Mesendoderm (in vitro differentiated cells): ENCODE measurements at regions not wholly inside any gene's neighbourhood (a gene's known extent, or its start where the extent isn't known, plus 50 kb on each side); places are given as distances from the start of the nearest gene placed in this dataset.

Experiments
- DNase-seq: peaks from one replicate; pipeline ENCODE4 v3.0.0; 2013
- H2AK5ac ChIP-seq: 2 replicates; pipeline ENCODE4 v1.6.1; 2013; ENCODE audit warnings: low read length, inconsistent platforms
- H2BK120ac ChIP-seq: 2 replicates; pipeline ENCODE4 v1.6.1; 2013; ENCODE audit warnings: low read depth, mild to moderate bottlenecking, low read length, moderate library complexity, mixed read lengths
- H2BK15ac ChIP-seq: replicated peaks from 2 replicates; pipeline ENCODE4 v1.6.1; 2013; ENCODE audit warnings: low read depth, mild to moderate bottlenecking, moderate library complexity
- H2BK5ac ChIP-seq: 2 replicates; pipeline ENCODE4 v1.6.1; 2013; ENCODE audit warnings: low read length, inconsistent platforms
- H3K18ac ChIP-seq: 2 replicates; pipeline ENCODE4 v1.6.1; 2013; ENCODE audit warnings: mild to moderate bottlenecking, low read length, mixed read lengths
- H3K23ac ChIP-seq: one replicate; pipeline ENCODE4 v1.6.1; 2013; ENCODE audit warnings: low read length
- H3K27ac ChIP-seq: 2 replicates; pipeline ENCODE4 v1.5.1; 2013; ENCODE audit warnings: low read depth, mild to moderate bottlenecking, inconsistent platforms, low read length, moderate library complexity
- H3K27me3 ChIP-seq: 2 replicates; pipeline ENCODE4 v1.6.1; 2013; ENCODE audit warnings: low read length, control low read depth, mild to moderate bottlenecking, inconsistent platforms; ENCODE audit not compliant: insufficient read depth, poor library complexity
- H3K36me3 ChIP-seq: 2 replicates; pipeline ENCODE4 v1.6.1; 2013; ENCODE audit warnings: low read length, inconsistent platforms; ENCODE audit not compliant: control insufficient read depth, insufficient read depth
- H3K4ac ChIP-seq: one replicate; pipeline ENCODE4 v1.6.1; 2013; ENCODE audit warnings: low read depth, mild to moderate bottlenecking, low read length, moderate library complexity
- H3K4me1 ChIP-seq: 2 replicates; pipeline ENCODE4 v1.6.1; 2013; ENCODE audit warnings: low read depth, low read length, inconsistent platforms; ENCODE audit not compliant: control insufficient read depth
- H3K4me2 ChIP-seq: 2 replicates; pipeline ENCODE4 v1.6.1; 2013; ENCODE audit warnings: low read length
- H3K4me3 ChIP-seq: 2 replicates; pipeline ENCODE4 v1.5.1; 2013; ENCODE audit warnings: mild to moderate bottlenecking, low read length
- H3K56ac ChIP-seq: one replicate; pipeline ENCODE4 v1.6.1; 2013; ENCODE audit warnings: low read length
- H3K79me1 ChIP-seq: 2 replicates; pipeline ENCODE4 v1.6.1; 2013; ENCODE audit warnings: low read length, inconsistent platforms
- H3K79me2 ChIP-seq: 2 replicates; pipeline ENCODE4 v1.6.1; 2013; ENCODE audit warnings: mild to moderate bottlenecking, low read length; ENCODE audit not compliant: control insufficient read depth, insufficient read depth
- H3K9ac ChIP-seq: 2 replicates; pipeline ENCODE4 v1.6.1; 2013; ENCODE audit warnings: low read length, inconsistent platforms
- H4K5ac ChIP-seq: one replicate; pipeline ENCODE4 v1.6.1; 2013; ENCODE audit warnings: low read length
- H4K8ac ChIP-seq: one replicate; pipeline ENCODE4 v1.6.1; 2013; ENCODE audit warnings: low read depth, mild to moderate bottlenecking, control low read depth, low read length, moderate library complexity
- WGBS: extraction: QIAGEN DNeasy Blood & Tissue Kit; methylation state at CpG from one replicate; pipeline ENCODE4 v1.1.7; 2013; ENCODE audit warnings: low lambda C conversion rate, missing lambda C conversion rate; ENCODE audit not compliant: insufficient coverage; ENCODE audit errors: extremely low coverage; 5-methylcytosine and 5-hydroxymethylcytosine counted together

DNA sequence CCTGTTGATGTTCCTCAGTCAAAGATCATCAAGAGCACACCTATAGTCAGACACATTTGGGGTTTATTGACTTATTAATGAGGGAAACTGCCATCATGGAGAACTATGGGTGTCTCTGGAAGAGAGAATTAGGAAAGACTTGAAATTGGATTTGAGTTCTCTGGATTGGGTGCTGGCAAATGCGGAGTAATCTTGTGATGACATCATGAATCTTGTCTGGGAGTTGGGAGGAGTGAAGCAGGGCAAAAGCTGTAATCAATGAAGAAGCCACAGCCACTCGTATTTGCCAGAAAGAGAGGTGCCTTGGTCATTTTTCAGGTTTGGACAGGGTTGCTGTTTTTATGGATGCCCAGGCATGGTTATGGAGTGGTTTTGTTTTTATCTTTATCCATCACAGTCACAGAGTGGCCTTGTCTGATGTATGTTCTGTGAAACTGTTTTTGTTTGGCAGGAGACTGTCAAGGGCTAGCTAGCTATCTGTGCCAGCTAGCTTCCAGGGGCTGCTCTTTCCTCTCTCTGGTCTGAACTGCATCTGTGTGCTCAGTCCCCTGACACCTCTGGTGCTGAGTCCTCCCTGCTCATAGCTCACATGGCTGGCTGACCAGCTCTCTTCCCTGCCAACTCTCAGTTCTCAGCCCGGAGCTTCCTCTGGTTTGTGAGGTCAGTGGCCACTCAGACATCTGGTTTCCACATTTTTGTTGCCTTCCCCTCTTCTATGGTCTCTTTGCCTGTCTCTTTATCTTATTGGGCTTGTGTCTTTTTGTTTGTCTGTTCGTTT lies 193.4 kb upstream of the RMP24 start:
- Histone ChIP-seq H2BK15ac (no peak overlapping the region), H3K4me1 (no peaks in the 10 kb centered on the region), H4K5ac (no peak overlapping the region), H3K18ac (no peak overlapping the region), H3K9ac (no peak overlapping the region), H2BK120ac (no peak overlapping the region), H3K4me3 (no peak overlapping the region), H3K27ac (no peak overlapping the region), H3K4ac (no peak overlapping the region), H3K4me2 (no peak overlapping the region), H3K79me2 (no peaks in the 10 kb centered on the region), H3K79me1 (no peaks in the 10 kb centered on the region), H4K8ac (no peak overlapping the region), H3K36me3 (no peaks in the 10 kb centered on the region), H2BK5ac (no peak overlapping the region), H3K56ac (no peak overlapping the region), H2AK5ac (no peak overlapping the region), H3K23ac (no peak overlapping the region), H3K27me3 (no peaks in the 10 kb centered on the region)
- WGBS, result no CpG with 5 or more reads among the region's 4 CpGs
- DNase-seq, result no peak

DNA sequence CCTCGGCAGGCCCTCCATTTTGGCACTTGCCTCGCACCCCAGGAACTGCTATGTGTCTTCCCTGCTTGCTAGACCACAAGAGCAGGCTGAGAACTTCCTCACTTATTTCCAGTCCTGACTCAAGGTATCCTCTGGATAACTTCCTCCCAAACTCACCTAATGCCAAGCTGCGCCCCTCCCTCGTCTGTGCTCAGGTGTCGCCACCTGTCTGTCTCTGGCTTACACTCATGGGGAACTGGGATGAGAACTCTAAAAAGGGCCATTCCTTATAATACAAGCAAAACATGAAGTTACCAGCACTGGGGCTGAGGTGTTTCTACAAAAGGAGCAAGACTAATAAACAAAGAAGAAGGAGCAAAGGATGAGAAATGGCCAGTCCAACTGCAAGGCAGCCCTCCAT lies 191.5 kb upstream of the RMP24 start:
- Histone ChIP-seq H3K4me1 (no peaks in the 10 kb centered on the region), H3K36me3 (no peaks in the 10 kb centered on the region), H3K18ac (no peak overlapping the region), H3K27ac (no peak overlapping the region), H3K4ac (no peak overlapping the region), H2BK120ac (no peak overlapping the region), H4K5ac (no peak overlapping the region), H3K56ac (no peak overlapping the region), H3K79me2 (no peaks in the 10 kb centered on the region), H3K9ac (no peak overlapping the region), H3K27me3 (no peaks in the 10 kb centered on the region), H3K79me1 (no peaks in the 10 kb centered on the region), H2AK5ac (no peak overlapping the region), H3K23ac (no peak overlapping the region), H4K8ac (no peak overlapping the region), H2BK15ac (no peak overlapping the region), H2BK5ac (no peak overlapping the region), H3K4me2 (no peak overlapping the region), H3K4me3 (no peak overlapping the region)
- no CpG with 5 or more reads among the region's 5 CpGs for WGBS
- no peak for DNase-seq

DNA sequence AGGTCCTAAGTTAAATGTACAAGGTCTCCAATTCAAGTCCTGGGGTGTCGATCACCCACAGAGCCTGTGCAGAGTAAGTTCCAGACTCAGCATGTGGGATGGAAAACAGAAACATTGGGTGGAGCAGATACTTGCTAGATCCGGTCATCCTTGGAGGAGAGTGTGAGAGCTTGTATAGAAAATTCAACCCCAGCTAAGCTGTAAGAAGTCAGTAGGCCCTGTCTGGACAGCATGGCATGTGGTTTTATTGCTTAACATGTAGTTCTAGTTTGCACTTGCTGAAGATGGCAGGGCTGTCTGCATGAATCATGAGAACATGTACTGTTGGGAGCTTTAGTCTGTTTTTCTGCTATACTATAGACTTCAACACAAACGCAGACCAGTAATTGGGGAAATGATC lies 189.6 kb upstream of the RMP24 start:
- Histone ChIP-seq H3K79me2 (no peaks in the 10 kb centered on the region), H3K18ac (no peak overlapping the region), H3K23ac (no peak overlapping the region), H3K4me2 (no peak overlapping the region), H2AK5ac (no peak overlapping the region), H3K4me3 (no peak overlapping the region), H2BK5ac (no peak overlapping the region), H3K27me3 (no peaks in the 10 kb centered on the region), H3K79me1 (no peaks in the 10 kb centered on the region), H3K27ac (no peak overlapping the region), H3K36me3 (no peaks in the 10 kb centered on the region), H4K5ac (no peak overlapping the region), H3K4ac (no peak overlapping the region), H2BK120ac (no peak overlapping the region), H3K56ac (no peak overlapping the region), H2BK15ac (no peak overlapping the region), H3K9ac (no peak overlapping the region), H3K4me1 (no peaks in the 10 kb centered on the region), H4K8ac (no peak overlapping the region)
- DNase-seq, result no peak
- no CpG with 5 or more reads among the region's 3 CpGs for WGBS

DNA sequence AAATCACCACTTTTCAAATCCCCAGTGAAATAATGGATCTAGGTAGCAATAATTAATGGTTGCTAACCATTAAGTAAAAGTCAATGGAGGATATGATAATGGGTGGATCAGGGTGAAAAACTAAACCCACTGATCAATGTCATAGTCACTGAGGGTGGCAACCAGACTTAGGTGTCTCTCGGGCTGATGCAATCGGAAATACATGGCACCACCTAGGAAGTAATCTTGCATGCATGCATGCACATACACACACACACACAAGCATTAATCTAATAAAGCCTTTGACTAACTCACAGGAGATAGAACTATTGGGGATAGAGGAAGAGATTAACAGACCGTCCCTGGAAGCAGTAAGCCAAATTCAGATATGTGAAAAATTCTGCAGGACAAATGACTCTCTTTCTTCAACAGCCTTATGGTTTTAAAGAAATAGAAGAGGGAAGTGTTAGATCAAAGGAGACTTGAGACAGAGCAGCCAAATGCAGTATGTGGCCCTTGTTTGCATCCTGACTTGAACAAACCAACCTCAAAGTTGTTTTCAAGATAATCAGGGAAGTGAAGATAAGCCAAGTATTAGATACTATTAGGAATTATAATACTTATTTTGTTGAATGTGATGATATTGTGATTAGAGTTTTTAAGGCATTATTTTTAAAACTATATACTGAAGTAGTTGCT lies 186.0 kb upstream of the RMP24 start:
- no peak overlapping the region for H2BK120ac ChIP-seq
- H4K8ac ChIP-seq, result no peak overlapping the region
- no peak overlapping the region for H3K4ac ChIP-seq
- no peak overlapping the region for H3K9ac ChIP-seq
- H2AK5ac ChIP-seq, result no peak overlapping the region
- no peaks in the 10 kb centered on the region for H3K79me1 ChIP-seq
- H2BK5ac ChIP-seq, result no peak overlapping the region
- H3K79me2 ChIP-seq, result no peaks in the 10 kb centered on the region
- no peaks in the 10 kb centered on the region for H3K27me3 ChIP-seq
- DNase-seq, result no peak
- H3K18ac ChIP-seq, result no peak overlapping the region
- H4K5ac ChIP-seq, result no peak overlapping the region
- WGBS, result no CpG with 5 or more reads among the region's 3 CpGs
- H3K4me3 ChIP-seq, result no peak overlapping the region
- H3K36me3 ChIP-seq, result no peaks in the 10 kb centered on the region
- no peak overlapping the region for H3K56ac ChIP-seq
- no peak overlapping the region for H2BK15ac ChIP-seq
- H3K23ac ChIP-seq, result no peak overlapping the region
- H3K27ac ChIP-seq, result no peak overlapping the region
- H3K4me2 ChIP-seq, result no peak overlapping the region
- no peaks in the 10 kb centered on the region for H3K4me1 ChIP-seq

DNA sequence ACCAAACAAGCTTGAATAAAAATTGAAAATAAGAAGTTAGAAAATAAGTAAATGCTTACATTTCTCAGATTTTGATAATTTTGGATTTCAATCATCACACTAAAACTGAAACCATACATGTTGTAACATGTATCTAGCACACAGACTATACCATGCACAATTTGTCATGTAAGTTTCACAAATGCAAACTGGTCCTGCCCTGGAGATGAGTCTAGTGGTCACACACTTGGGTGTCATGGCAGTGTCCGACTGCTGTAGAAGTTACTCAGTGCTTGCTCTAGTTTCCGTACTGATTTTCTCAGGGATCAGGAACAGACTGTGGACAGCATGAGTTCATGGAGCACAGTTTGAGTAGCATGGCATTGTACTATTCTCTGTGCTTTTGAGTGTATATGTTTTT lies 182.9 kb upstream of the RMP24 start:
- no peak for DNase-seq
- H2AK5ac ChIP-seq, result no peak overlapping the region
- no peak overlapping the region for H3K23ac ChIP-seq
- H2BK120ac ChIP-seq, result no peak overlapping the region
- no peak overlapping the region for H4K5ac ChIP-seq
- H3K27ac ChIP-seq, result no peak overlapping the region
- no CpG with 5 or more reads among the region's 2 CpGs for WGBS
- H3K27me3 ChIP-seq, result no peaks in the 10 kb centered on the region
- H3K56ac ChIP-seq, result no peak overlapping the region
- H2BK15ac ChIP-seq, result no peak overlapping the region
- H2BK5ac ChIP-seq, result no peak overlapping the region
- no peak overlapping the region for H3K4me3 ChIP-seq
- no peaks in the 10 kb centered on the region for H3K79me1 ChIP-seq
- no peaks in the 10 kb centered on the region for H3K36me3 ChIP-seq
- no peak overlapping the region for H3K4ac ChIP-seq
- H3K79me2 ChIP-seq, result no peaks in the 10 kb centered on the region
- H4K8ac ChIP-seq, result no peak overlapping the region
- no peak overlapping the region for H3K4me2 ChIP-seq
- no peak overlapping the region for H3K9ac ChIP-seq
- H3K4me1 ChIP-seq, result no peaks in the 10 kb centered on the region
- H3K18ac ChIP-seq, result no peak overlapping the region
